Epidermal melanocyte (primary cell): ENCODE measurements at regions not wholly inside any gene's neighbourhood (a gene's known extent, or its start where the extent isn't known, plus 50 kb on each side); places are given as distances from the start of the nearest gene placed in this dataset.

Source experiments
- DNase-seq: peaks from one replicate; pipeline ENCODE4 v3.0.0; 2011; ENCODE audit warnings: low spot score; ENCODE audit not compliant: insufficient read length

- DNase-seq, result no peak
Observed at GRCh38 chr2:12533337-12534005, 183.3 kb upstream of the TRIB2 start.

- peak; percentile 51 for DNase-seq
Observed at GRCh38 chr2:12534646-12535263, 182.0 kb upstream of the TRIB2 start.

- no peak for DNase-seq
Observed at GRCh38 chr2:12536976-12537375, 179.8 kb upstream of the TRIB2 start.

- no peak for DNase-seq
Observed at GRCh38 chr2:12538138-12538694, 178.5 kb upstream of the TRIB2 start.

- DNase-seq, result no peak
Observed at GRCh38 chr2:12539336-12539735, 177.4 kb upstream of the TRIB2 start.

- DNase-seq, result no peak
Observed at GRCh38 chr2:12539776-12540562, 176.8 kb upstream of the TRIB2 start.

GRCh38 chr2:12543076-12543977 is 173.4 kb upstream of the TRIB2 start:
- DNase-seq, result no peak

GRCh38 chr2:12543978-12544558 is 172.7 kb upstream of the TRIB2 start:
- DNase-seq, result no peak

GRCh38 chr2:12547566-12548170 is 169.1 kb upstream of the TRIB2 start:
- DNase-seq, result no peak

- DNase-seq, result no peak
Observed at GRCh38 chr2:12548906-12549305, 167.8 kb upstream of the TRIB2 start.

GRCh38 chr2:12549641-12550040 is 167.1 kb upstream of the TRIB2 start:
- DNase-seq, result no peak

- no peak for DNase-seq
Observed at GRCh38 chr2:12552092-12552491, 164.6 kb upstream of the TRIB2 start.

- DNase-seq, result no peak
Observed at GRCh38 chr2:12554224-12555011, 162.3 kb upstream of the TRIB2 start.

GRCh38 chr2:12555012-12555645 is 161.6 kb upstream of the TRIB2 start:
- no peak for DNase-seq

- DNase-seq, result no peak
Observed at GRCh38 chr2:12556762-12557161, 160.0 kb upstream of the TRIB2 start.

- DNase-seq, result no peak
Observed at GRCh38 chr2:12557688-12558087, 159.0 kb upstream of the TRIB2 start.

GRCh38 chr2:12558519-12558918 is 158.2 kb upstream of the TRIB2 start:
- no peak for DNase-seq

GRCh38 chr2:12560618-12561017 is 156.1 kb upstream of the TRIB2 start:
- DNase-seq, result no peak

- no peak for DNase-seq
Observed at GRCh38 chr2:12567411-12567810, 149.3 kb upstream of the TRIB2 start.
